ENCODE measurements at regions not wholly inside any gene's neighbourhood (a gene's known extent, or its start where the extent isn't known, plus 50 kb on each side); places are given as distances from the start of the nearest gene placed in this dataset.

DNA sequence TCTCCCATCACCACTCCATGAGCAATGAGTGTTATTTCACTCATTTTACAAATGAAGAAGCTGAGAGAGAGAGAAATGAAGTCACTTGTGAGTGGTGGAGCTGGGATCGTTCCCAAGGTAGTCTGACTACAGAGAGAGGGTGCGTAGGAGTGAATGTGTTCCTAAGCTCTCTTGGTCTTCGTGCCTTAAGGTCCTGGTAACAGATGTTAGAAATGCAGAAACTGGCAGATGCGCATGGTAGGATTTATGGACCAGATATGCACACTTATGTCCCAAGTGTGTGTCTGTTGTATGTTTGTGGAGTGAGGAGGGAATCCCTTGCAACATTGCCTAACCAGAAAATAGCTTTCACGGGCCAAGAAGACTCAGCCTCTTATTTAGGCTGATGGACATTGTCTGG is 93.2 kb upstream of the ZNF469 start:
- peaks cover 13% of the 10 kb centered on the region for H3K9me3 ChIP-seq (ENCODE audit: insufficient read depth, low read depth, low read length)
- TF ChIP-seq, protein P1, sequence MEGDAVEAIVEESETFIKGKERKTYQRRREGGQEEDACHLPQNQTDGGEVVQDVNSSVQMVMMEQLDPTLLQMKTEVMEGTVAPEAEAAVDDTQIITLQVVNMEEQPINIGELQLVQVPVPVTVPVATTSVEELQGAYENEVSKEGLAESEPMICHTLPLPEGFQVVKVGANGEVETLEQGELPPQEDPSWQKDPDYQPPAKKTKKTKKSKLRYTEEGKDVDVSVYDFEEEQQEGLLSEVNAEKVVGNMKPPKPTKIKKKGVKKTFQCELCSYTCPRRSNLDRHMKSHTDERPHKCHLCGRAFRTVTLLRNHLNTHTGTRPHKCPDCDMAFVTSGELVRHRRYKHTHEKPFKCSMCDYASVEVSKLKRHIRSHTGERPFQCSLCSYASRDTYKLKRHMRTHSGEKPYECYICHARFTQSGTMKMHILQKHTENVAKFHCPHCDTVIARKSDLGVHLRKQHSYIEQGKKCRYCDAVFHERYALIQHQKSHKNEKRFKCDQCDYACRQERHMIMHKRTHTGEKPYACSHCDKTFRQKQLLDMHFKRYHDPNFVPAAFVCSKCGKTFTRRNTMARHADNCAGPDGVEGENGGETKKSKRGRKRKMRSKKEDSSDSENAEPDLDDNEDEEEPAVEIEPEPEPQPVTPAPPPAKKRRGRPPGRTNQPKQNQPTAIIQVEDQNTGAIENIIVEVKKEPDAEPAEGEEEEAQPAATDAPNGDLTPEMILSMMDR (IDR thresholded peaks at IDR 0.05; ENCODE audit: insufficient read depth, low read depth, low read length), result no peak
- no peak for TF ChIP-seq EZH2 (IDR thresholded peaks at IDR 0.05; ENCODE audit: insufficient read depth, low read length)
- no peaks in the 10 kb centered on the region for H3K4me1 ChIP-seq (ENCODE audit: insufficient read depth, low read length)
- H3K36me3 ChIP-seq (ENCODE audit: insufficient read depth, low read length), result no peaks in the 10 kb centered on the region
- Mint-ChIP-seq H3K4me3 (ENCODE audit: unreplicated experiment) (no peak overlapping the region), H3K27ac (ENCODE audit: unreplicated experiment) (no peak overlapping the region), H3K36me3 (ENCODE audit: low read depth, unreplicated experiment) (no peaks in the 10 kb centered on the region), H3K4me1 (ENCODE audit: low read depth, unreplicated experiment) (no peaks in the 10 kb centered on the region), H3K9me3 (ENCODE audit: unreplicated experiment) (peaks cover 5% of the 10 kb centered on the region), H3K27me3 (ENCODE audit: low read depth, unreplicated experiment) (peaks cover 11% of the 10 kb centered on the region)
- H3K27ac ChIP-seq (ENCODE audit: low read depth, low read length), result no peak overlapping the region
- no peak for DNase-seq (ENCODE audit: low read depth)
- no peak overlapping the region for H3K4me2 ChIP-seq (ENCODE audit: low read length)
- H2AFZ ChIP-seq (ENCODE audit: low read depth, low read length), result no peak overlapping the region
- H4K20me1 ChIP-seq (ENCODE audit: insufficient read depth, low read length), result no peaks in the 10 kb centered on the region
- no peaks in the 10 kb centered on the region for H3K79me2 ChIP-seq (ENCODE audit: insufficient read depth, low read length)
- no peaks in the 10 kb centered on the region for H3K27me3 ChIP-seq (ENCODE audit: insufficient read depth, low read length)
- no peak for FAIRE-seq
- H3K9ac ChIP-seq (ENCODE audit: low read length), result no peak overlapping the region
- no peak overlapping the region for H3K4me3 ChIP-seq (ENCODE audit: insufficient read depth, low read depth, low read length)

DNA sequence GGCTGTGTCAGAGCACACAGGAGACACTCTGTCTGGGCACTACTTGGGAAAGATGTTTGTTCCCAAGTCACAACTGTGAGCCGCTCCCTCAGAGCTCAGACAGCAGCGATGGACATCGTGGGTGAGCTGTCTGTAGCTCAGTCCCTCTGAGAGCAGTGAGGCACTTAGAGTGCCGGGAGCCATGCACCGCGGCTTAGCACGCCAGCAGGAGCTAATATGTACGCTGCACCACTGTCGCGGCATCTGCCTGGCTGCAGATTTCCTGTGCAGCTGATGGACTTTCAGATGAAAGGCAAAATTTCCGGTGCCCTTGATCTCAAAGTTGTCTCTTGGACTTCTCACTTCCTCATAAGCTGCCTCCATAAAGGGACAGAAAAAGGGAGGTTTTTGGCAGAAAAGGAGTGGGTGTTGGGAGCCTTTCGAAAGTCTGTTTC is 92.8 kb upstream of the ZNF469 start:
- H3K9me3 Mint-ChIP-seq (ENCODE audit: unreplicated experiment), result peaks cover 5% of the 10 kb centered on the region
- DNase-seq (ENCODE audit: low read depth) (no peak), FAIRE-seq (no peak)
- Histone ChIP-seq H3K4me1 (ENCODE audit: insufficient read depth, low read length) (no peaks in the 10 kb centered on the region), H3K4me3 (ENCODE audit: insufficient read depth, low read depth, low read length) (no peak overlapping the region), H4K20me1 (ENCODE audit: insufficient read depth, low read length) (no peaks in the 10 kb centered on the region), H3K79me2 (ENCODE audit: insufficient read depth, low read length) (no peaks in the 10 kb centered on the region), H3K27me3 (ENCODE audit: insufficient read depth, low read length) (no peaks in the 10 kb centered on the region), H3K4me2 (ENCODE audit: low read length) (no peak overlapping the region), H3K36me3 (ENCODE audit: insufficient read depth, low read length) (no peaks in the 10 kb centered on the region), H2AFZ (ENCODE audit: low read depth, low read length) (no peak overlapping the region), H3K9ac (ENCODE audit: low read length) (no peak overlapping the region), H3K27ac (ENCODE audit: low read depth, low read length) (no peak overlapping the region), H3K9me3 (ENCODE audit: insufficient read depth, low read depth, low read length) (peaks cover 13% of the 10 kb centered on the region)
- H3K27ac Mint-ChIP-seq (ENCODE audit: unreplicated experiment), result no peak overlapping the region
- H3K4me1 Mint-ChIP-seq (ENCODE audit: low read depth, unreplicated experiment), result no peaks in the 10 kb centered on the region
- TF ChIP-seq EZH2 (IDR thresholded peaks at IDR 0.05; ENCODE audit: insufficient read depth, low read length), result no peak
- TF ChIP-seq, protein P1 (IDR thresholded peaks at IDR 0.05; ENCODE audit: insufficient read depth, low read depth, low read length), result no peak
- H3K36me3 Mint-ChIP-seq (ENCODE audit: low read depth, unreplicated experiment), result no peaks in the 10 kb centered on the region
- H3K27me3 Mint-ChIP-seq (ENCODE audit: low read depth, unreplicated experiment), result peaks cover 13% of the 10 kb centered on the region
- H3K4me3 Mint-ChIP-seq (ENCODE audit: unreplicated experiment), result no peak overlapping the region

DNA sequence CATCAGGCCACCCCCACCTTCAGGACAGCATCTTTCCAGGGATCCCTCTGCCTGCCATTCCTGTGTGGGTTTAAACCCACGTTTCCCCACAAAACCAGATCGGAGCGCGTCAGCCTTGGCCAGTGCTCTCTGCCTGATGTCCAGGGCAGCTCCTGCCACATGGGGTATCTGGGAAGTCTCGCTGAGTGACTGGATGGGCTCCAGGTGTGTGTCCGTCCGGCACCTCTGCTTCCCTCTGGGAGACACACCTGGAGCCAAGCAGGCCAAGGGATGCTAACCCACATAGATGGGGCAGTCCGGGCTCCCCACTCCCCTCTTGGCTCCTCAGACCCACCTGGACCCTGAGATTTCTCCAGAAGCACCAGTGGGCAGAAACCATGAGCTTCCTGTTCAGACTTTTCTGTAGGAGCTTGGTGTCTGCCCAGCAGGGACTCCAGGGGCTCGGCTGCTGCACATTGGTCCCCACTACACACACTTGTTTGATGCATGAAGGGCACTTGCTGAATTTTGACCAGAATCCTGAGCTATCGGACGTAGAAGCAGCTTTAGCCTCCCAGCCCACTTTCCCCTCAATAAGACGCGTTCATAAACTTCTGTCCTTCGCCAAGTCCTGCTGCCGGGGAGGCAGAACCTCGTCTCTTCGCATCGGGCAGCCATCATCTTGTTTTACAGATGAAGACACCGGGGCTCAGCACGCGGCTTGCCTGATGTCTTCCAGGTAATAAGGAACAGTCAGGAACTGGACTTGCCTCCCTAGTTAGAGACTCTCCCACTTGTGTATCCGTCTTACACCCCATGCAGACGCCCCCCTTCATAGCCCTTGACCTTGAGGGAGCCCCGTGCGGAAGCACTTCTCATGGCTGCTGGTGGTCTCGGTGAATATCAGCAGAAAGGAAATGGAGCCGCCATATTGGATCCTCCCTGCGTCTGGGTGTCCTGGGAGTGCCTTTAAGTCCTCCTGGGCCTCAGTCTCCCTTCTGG is 91.6 kb upstream of the ZNF469 start:
- Histone ChIP-seq H4K20me1 (ENCODE audit: insufficient read depth, low read length) (no peaks in the 10 kb centered on the region), H3K36me3 (ENCODE audit: insufficient read depth, low read length) (no peaks in the 10 kb centered on the region), H3K27me3 (ENCODE audit: insufficient read depth, low read length) (no peaks in the 10 kb centered on the region), H3K27ac (ENCODE audit: low read depth, low read length) (no peak overlapping the region), H3K9ac (ENCODE audit: low read length) (no peak overlapping the region), H3K4me2 (ENCODE audit: low read length) (no peak overlapping the region), H3K79me2 (ENCODE audit: insufficient read depth, low read length) (no peaks in the 10 kb centered on the region), H3K4me1 (ENCODE audit: insufficient read depth, low read length) (no peaks in the 10 kb centered on the region), H3K9me3 (ENCODE audit: insufficient read depth, low read depth, low read length) (peaks cover 13% of the 10 kb centered on the region), H3K4me3 (ENCODE audit: insufficient read depth, low read depth, low read length) (no peak overlapping the region), H2AFZ (ENCODE audit: low read depth, low read length) (no peak overlapping the region)
- DNase-seq (ENCODE audit: low read depth) (no peak), FAIRE-seq (no peak)
- Mint-ChIP-seq H3K4me1 (ENCODE audit: low read depth, unreplicated experiment) (no peaks in the 10 kb centered on the region), H3K4me3 (ENCODE audit: unreplicated experiment) (no peak overlapping the region), H3K27ac (ENCODE audit: unreplicated experiment) (no peak overlapping the region), H3K27me3 (ENCODE audit: low read depth, unreplicated experiment) (peaks cover 13% of the 10 kb centered on the region), H3K36me3 (ENCODE audit: low read depth, unreplicated experiment) (no peaks in the 10 kb centered on the region), H3K9me3 (ENCODE audit: unreplicated experiment) (peaks cover 4% of the 10 kb centered on the region)
- TF ChIP-seq, protein P1 (IDR thresholded peaks at IDR 0.05; ENCODE audit: insufficient read depth, low read depth, low read length), result no peak
- no peak for TF ChIP-seq EZH2 (IDR thresholded peaks at IDR 0.05; ENCODE audit: insufficient read depth, low read length)
